ENCODE measurements at regions not wholly inside any gene's neighbourhood (a gene's known extent, or its start where the extent isn't known, plus 50 kb on each side); places are given as distances from the start of the nearest gene placed in this dataset.

DNA sequence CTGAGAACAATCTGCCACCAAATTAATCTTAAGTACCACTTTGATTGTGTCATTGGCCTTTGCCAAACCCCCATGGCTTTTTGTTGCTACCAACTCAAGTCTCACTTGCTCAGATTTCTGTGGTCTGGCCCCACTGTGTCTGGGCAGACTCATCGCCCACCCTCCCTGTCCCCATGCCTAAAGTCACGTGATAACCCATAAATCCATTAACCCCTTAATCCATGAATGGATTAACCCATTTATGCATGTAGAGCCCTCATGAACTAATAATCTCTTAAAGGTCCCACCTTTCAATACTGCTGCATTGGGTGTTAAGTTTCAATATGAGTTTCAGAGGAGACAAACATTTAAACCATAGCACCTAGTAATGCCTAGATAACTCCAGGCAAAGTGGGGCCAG, 78.5 kb upstream of the BLTP1 start:
- intact Hi-C loops (cut with DNase I) = no loop called here
- TF ChIP-seq CTCF (IDR thresholded peaks at IDR 0.05) (no peak), POLR2A (IDR thresholded peaks at IDR 0.05) (no peak), POLR2AphosphoS5 (IDR thresholded peaks at IDR 0.05) (no peak)
- no peak for DNase-seq (ENCODE audit: low spot score)
- Histone ChIP-seq H3K27me3 (replicated peaks; ENCODE audit: insufficient read depth) (no peaks in the 10 kb centered on the region), H3K36me3 (no peaks in the 10 kb centered on the region), H3K9me3 (no peaks in the 10 kb centered on the region), H3K27ac (no peak overlapping the region), H3K4me1 (replicated peaks) (no peaks in the 10 kb centered on the region), H3K4me3 (no peak overlapping the region)
- 40% methylated on average over 2 of the region's 2 CpGs for WGBS

DNA sequence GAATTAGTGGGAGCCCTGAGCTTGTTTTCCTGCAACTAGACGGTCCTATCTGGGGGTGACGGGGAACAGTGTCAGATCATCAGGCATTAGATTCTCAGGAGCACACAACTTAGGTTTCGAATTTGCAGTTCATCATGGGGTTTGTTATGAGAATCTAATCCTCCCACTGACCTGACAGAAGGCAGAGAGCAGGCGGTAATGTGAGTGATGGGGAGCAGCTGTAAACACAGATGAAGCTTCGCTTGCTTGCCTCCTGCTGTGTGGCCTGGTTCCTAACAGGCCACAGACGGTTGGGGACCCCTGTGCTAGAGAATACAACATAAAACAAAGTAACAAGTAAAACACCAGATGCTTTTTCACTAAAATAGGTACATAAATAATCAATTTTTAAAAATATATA, 86.2 kb upstream of the BLTP1 start:
- intact Hi-C loops (cut with DNase I) = no loop called here
- TF ChIP-seq CTCF (IDR thresholded peaks at IDR 0.05) = no peak
- TF ChIP-seq POLR2A (IDR thresholded peaks at IDR 0.05) = no peak
- no peak for TF ChIP-seq POLR2AphosphoS5 (IDR thresholded peaks at IDR 0.05)
- Histone ChIP-seq H3K27me3 (replicated peaks; ENCODE audit: insufficient read depth) (no peaks in the 10 kb centered on the region), H3K9me3 (no peaks in the 10 kb centered on the region), H3K27ac (no peak overlapping the region), H3K36me3 (no peaks in the 10 kb centered on the region), H3K4me1 (replicated peaks) (no peaks in the 10 kb centered on the region), H3K4me3 (no peak overlapping the region)
- DNase-seq (ENCODE audit: low spot score) = no peak
- 63% methylated on average over 6 of the region's 6 CpGs for WGBS

DNA sequence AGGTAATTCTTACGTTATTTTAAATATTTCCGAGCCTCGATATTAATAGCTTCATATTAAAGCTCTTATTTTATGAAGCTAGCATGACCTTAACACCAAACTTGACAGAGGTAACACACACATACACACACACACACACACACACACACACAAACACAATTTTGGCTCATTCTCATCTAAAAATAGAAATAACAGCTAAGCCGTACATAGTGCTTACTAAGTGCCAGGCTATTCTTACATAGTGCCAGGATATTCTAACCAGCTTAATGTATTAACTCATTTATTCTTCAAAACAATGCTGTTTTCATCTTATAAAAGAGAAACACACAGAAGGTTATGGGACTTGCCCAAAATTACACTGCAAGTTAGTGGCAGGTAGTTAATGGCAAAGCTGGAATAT, 87.0 kb upstream of the BLTP1 start:
- WGBS = 90% methylated on average over 4 of the region's 4 CpGs
- no peaks in the 10 kb centered on the region for H3K27me3 ChIP-seq (replicated peaks; ENCODE audit: insufficient read depth)
- H3K4me1 ChIP-seq (replicated peaks) = no peaks in the 10 kb centered on the region
- no peak overlapping the region for H3K4me3 ChIP-seq
- H3K36me3 ChIP-seq = no peaks in the 10 kb centered on the region
- no peak overlapping the region for H3K27ac ChIP-seq
- TF ChIP-seq CTCF (IDR thresholded peaks at IDR 0.05) (no peak), POLR2A (IDR thresholded peaks at IDR 0.05) (no peak), POLR2AphosphoS5 (IDR thresholded peaks at IDR 0.05) (no peak)
- intact Hi-C loops (cut with DNase I) = no loop called here
- no peaks in the 10 kb centered on the region for H3K9me3 ChIP-seq
- DNase-seq (ENCODE audit: low spot score) = no peak

GRCh38 chr4:122053186-122053585, 98.9 kb upstream of the BLTP1 start:
- no peak for DNase-seq (ENCODE audit: low spot score)
- no peak for TF ChIP-seq CTCF (IDR thresholded peaks at IDR 0.05)
- no peak for TF ChIP-seq POLR2A (IDR thresholded peaks at IDR 0.05)
- no peak for TF ChIP-seq POLR2AphosphoS5 (IDR thresholded peaks at IDR 0.05)
- Histone ChIP-seq H3K4me3 (no peak overlapping the region), H3K4me1 (replicated peaks) (no peaks in the 10 kb centered on the region), H3K27me3 (replicated peaks; ENCODE audit: insufficient read depth) (no peaks in the 10 kb centered on the region), H3K9me3 (no peaks in the 10 kb centered on the region), H3K36me3 (no peaks in the 10 kb centered on the region), H3K27ac (no peak overlapping the region)
- 36% methylated on average over 4 of the region's 4 CpGs for WGBS
- intact Hi-C loops (cut with DNase I) = no loop called here

GRCh38 chr4:122052677-122053076, 99.5 kb upstream of the BLTP1 start:
- WGBS = 26% methylated on average over 3 of the region's 3 CpGs
- intact Hi-C loops (cut with DNase I) = no loop called here

More at GRCh38 chr4:122052677-122053076, 99.5 kb upstream of the BLTP1 start:
- H3K27ac ChIP-seq = no peak overlapping the region
- no peaks in the 10 kb centered on the region for H3K4me1 ChIP-seq (replicated peaks)
- H3K36me3 ChIP-seq = no peaks in the 10 kb centered on the region
- H3K27me3 ChIP-seq (replicated peaks; ENCODE audit: insufficient read depth) = no peaks in the 10 kb centered on the region
- no peaks in the 10 kb centered on the region for H3K9me3 ChIP-seq
- TF ChIP-seq POLR2AphosphoS5 (IDR thresholded peaks at IDR 0.05) (no peak), CTCF (IDR thresholded peaks at IDR 0.05) (no peak), POLR2A (IDR thresholded peaks at IDR 0.05) (no peak)
- no peak for DNase-seq (ENCODE audit: low spot score)
- H3K4me3 ChIP-seq = no peak overlapping the region
